ENCODE measurements at regions not wholly inside any gene's neighbourhood (a gene's known extent, or its start where the extent isn't known, plus 50 kb on each side); places are given as distances from the start of the nearest gene placed in this dataset.
"Not testable (repeated sequence)": the region's sequence is repeated elsewhere in the genome, so short reads cannot be mapped to it uniquely, and the experiment has no call there.

DNA sequence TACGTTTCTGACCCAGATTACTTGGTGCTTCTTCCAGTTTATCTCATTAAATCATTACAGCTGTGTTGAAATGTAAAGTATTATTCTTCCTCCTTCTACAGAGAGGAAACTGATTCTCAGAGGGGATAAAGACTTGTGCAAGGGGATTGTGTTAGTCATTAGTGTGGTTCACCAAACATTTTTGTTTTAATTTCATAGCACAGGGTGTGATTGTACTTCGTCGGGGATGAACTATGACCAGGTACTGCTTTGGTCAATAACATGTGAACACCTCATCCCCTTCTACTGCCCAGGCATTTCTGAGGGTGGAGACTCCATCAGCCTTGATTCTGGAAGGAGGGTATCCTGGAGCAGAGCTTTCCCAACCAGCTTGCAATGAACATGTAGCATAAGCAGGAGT, 120.2 kb upstream of the ALX4 start:
- no peak for DNase-seq (ENCODE audit: low spot score)
- TF ChIP-seq, protein P1, sequence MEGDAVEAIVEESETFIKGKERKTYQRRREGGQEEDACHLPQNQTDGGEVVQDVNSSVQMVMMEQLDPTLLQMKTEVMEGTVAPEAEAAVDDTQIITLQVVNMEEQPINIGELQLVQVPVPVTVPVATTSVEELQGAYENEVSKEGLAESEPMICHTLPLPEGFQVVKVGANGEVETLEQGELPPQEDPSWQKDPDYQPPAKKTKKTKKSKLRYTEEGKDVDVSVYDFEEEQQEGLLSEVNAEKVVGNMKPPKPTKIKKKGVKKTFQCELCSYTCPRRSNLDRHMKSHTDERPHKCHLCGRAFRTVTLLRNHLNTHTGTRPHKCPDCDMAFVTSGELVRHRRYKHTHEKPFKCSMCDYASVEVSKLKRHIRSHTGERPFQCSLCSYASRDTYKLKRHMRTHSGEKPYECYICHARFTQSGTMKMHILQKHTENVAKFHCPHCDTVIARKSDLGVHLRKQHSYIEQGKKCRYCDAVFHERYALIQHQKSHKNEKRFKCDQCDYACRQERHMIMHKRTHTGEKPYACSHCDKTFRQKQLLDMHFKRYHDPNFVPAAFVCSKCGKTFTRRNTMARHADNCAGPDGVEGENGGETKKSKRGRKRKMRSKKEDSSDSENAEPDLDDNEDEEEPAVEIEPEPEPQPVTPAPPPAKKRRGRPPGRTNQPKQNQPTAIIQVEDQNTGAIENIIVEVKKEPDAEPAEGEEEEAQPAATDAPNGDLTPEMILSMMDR (IDR thresholded peaks at IDR 0.05; ENCODE audit: extremely low read depth, missing control alignments): no peak

DNA sequence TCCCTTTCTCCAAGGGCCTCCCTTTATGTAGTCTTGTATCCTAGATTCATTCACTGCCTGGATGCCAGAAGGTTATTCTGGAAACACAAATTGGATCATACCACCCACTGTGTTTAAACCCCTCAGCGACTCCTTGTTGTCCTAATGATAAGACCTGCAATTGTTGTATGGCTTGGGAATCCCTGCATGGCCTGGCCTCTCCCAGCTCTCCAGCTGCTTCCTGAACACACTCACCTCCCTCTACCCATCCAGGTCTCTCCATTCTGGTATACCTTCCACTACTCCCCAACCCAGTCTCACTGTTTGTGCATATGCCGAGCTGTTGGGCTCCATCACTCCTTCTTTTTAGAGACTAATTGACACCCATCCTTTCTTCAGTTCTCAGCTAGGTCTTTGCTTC, 124.3 kb upstream of the ALX4 start:
- DNase-seq (ENCODE audit: low spot score): no peak
- TF ChIP-seq, protein P1 (IDR thresholded peaks at IDR 0.05; ENCODE audit: extremely low read depth, missing control alignments): no peak

DNA sequence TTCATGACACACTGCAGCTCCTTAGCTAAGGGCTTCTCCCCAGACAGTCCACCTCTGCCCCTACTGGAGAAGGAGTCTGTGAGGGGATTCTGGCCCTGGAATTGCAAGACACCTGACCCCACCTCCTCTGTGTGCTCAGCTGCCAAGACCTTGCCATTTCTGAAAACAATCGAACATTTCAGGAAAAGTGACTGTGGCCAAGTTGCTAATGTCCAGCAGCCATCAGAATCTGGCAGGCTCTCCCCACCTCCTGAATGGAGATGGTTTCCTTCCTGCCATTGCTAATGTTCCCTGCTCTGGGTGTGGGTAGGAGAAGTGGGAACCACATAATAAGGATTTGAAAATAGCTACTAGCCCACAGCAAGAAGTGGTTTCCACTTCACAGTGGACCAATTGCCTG, 127.2 kb upstream of the ALX4 start:
- DNase-seq (ENCODE audit: low spot score): no peak
- TF ChIP-seq, protein P1 (IDR thresholded peaks at IDR 0.05; ENCODE audit: extremely low read depth, missing control alignments): no peak

DNA sequence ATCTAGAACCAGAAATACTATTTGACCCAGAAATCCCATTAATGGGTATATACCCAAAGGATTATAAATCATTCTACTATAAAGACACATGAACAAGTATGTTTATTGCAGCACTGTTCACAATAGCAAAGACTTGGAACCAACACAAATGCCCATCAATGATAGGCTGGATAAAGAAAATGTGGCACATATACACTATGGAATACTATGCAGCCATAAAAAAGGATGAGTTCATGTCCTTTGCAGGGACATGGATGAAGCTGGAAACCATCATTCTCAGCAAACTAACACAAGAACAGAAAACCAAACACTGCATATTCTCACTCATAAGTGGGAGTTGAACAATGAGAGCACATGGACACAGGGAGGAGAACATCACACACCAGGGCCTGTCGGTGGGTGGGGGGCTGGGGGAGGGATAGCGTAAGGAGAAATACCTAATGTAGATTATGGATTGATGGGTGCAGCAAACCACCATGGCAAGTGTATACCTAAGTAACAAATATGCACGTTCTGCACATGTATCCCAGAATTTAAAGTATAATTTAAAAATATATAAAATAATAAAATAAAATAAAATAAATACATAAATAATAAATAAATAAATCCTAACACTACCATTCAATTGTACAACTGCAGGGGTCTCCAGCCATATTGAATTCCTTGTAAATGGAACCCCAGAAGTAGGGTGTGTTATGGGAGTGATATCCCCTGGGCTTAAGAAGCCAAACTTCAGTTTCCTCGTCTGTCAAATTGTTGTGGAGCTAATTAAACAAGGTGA, 122.4 kb upstream of the CD82 start:
- DNase-seq (ENCODE audit: low spot score): not testable (repeated sequence)

DNA sequence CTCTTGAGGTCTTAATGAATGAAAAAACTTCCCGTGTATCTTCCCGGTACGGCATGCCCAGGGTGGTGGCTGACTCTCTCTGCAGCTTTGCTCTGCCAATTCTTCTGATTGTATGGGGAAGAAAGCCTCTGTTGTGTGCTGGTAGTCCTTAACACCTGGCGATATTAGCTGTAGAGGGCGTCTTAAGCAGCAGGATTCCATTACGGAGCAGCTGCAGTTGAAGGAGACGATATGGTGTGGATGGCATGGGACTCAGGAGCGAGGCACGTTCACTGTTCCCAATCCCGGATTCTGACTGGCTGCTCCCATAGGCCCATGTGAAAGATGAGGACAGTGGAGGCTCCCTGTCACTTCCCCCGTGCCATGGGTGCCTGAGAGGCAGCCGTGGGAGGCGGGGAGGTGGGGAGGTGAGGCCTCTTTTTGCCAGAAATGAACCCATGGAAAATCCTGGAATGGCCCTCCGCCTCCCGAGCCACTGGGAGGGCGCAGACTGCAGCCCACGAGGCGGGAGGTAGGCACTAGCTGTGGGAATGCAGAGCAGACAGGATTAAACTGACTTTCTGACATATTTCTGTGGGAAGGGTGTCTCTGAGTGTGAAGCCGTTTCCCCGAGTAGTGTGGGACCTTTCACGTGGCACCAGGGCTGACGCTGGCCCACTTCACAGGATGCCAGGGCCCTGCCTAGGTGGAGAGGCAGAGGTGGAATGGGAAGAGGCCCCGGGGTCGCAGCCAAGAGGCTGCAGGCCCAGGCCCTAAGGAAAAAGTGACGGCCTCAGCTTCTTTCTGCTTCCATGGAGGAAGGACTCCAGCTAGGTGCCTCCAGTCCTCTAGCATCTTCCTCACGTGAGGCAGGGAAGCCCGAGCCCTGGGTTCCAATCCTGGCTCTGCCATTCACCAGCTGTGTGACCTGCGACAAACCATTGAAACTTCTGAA, 121.4 kb upstream of the CD82 start:
- TF ChIP-seq, protein P1 (IDR thresholded peaks at IDR 0.05; ENCODE audit: extremely low read depth, missing control alignments): no peak
- DNase-seq (ENCODE audit: low spot score): no peak

DNA sequence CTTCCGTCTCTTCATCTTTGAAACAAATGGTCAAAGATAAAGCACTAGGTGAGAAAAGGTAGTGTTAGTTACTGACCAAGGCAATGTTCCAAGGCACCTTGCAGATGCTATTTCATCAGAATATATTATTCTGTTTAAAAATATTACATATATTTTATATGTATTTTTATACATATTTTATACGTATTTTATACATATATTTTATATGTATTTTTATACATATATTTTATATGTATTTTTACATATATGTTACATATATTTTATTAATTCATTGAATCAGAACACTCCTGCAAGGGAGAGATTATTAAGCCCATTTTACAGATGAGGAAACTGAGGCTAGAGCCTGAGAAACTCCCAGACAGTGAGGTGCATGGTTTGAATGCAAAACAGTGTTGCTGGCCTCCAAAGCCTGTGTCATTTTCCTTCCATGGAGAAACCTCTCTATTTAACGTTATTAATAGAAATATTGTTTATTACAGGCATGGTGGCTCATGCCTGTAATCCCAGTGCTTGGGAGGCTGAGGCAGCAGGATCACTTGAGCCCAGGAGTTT, 120.6 kb upstream of the CD82 start:
- no peak for DNase-seq (ENCODE audit: low spot score)
- TF ChIP-seq, protein P1 (IDR thresholded peaks at IDR 0.05; ENCODE audit: extremely low read depth, missing control alignments): no peak

DNA sequence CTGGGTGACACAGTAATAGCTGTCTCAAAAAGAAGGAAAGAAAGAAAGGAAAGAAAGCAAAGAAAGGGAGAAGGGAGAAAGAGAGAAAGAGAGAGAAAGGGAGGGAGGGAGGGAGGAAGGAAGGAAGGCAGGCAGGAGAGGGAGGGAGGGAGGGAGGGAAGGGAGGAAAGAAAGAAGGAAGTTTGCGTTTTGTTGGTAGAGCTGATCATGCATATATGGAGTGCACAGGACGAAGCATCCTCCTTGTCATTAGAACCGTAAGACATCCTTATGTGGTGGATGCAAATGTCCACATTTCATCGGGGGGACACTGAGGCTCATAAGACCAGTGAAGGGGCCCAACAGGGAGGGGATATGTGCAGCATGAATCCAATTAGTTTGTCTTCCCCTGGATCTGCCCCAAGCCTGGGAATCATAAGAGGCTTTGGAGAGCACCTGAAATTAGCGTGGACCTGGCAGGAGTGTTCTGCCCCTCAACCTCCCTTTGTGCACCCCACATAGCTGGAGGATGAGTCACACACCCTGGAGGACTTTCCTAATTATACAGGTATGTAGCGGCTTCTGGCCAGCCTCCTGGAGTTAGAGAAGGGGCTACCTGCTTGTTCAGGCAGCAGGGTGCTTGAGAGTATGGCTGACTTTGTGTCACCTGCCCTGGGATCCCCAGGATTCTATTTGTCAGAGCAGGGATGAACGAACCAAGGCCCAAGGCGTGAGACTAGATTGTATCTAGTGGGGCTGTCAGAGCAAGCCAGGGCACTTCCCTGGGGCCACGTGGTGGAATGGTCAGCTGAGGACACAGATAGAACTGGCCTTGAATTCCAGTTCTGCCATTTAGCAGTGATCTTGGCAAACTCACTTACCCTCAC, 119.7 kb upstream of the CD82 start:
- DNase-seq (ENCODE audit: low spot score): no peak
- TF ChIP-seq, protein P1 (IDR thresholded peaks at IDR 0.05; ENCODE audit: extremely low read depth, missing control alignments): no peak

Measured in GM20000 (cell line).